DMS 273 (cell line): ENCODE measurements at regions not wholly inside any gene's neighbourhood (a gene's known extent, or its start where the extent isn't known, plus 50 kb on each side); places are given as distances from the start of the nearest gene placed in this dataset.

Experiments used
- DNase-seq: peaks from one replicate; lab custom pipeline; 2025; ENCODE audit not compliant: unreplicated experiment; lab: John Stamatoyannopoulos, UW

- no peak for DNase-seq
Measured at GRCh38 chr5:38101897-38102296, 156.5 kb upstream of the EGFLAM start.

- no peak for DNase-seq
Measured at GRCh38 chr5:38099205-38100168, 158.9 kb upstream of the EGFLAM start.

GRCh38 chr5:38094889-38095288 is 163.5 kb upstream of the EGFLAM start:
- no peak for DNase-seq

- no peak for DNase-seq
Measured at GRCh38 chr5:38093855-38094254, 164.5 kb upstream of the EGFLAM start.

GRCh38 chr5:38086777-38087176 is 171.6 kb upstream of the EGFLAM start:
- DNase-seq, result no peak

GRCh38 chr5:38079620-38080402 is 178.5 kb upstream of the EGFLAM start:
- DNase-seq, result no peak

GRCh38 chr5:38078161-38078560 is 180.2 kb upstream of the EGFLAM start:
- no peak for DNase-seq

- DNase-seq, result no peak
Measured at GRCh38 chr5:38077652-38078051, 180.7 kb upstream of the EGFLAM start.

GRCh38 chr5:38071831-38072694 is 186.3 kb upstream of the EGFLAM start:
- DNase-seq, result peak; percentile 15

GRCh38 chr5:38070304-38070950 is 187.9 kb upstream of the EGFLAM start:
- no peak for DNase-seq

- peak; percentile 79 for DNase-seq
Measured at GRCh38 chr5:38069360-38069759, 189.0 kb upstream of the EGFLAM start.

- no peak for DNase-seq
Measured at GRCh38 chr5:38060354-38060753, 198.0 kb upstream of the EGFLAM start.

- DNase-seq, result no peak
Measured at GRCh38 chr5:38059876-38060275, 198.5 kb upstream of the EGFLAM start.

- DNase-seq, result no peak
Measured at GRCh38 chr5:38051711-38052511, 206.4 kb upstream of the EGFLAM start.

- DNase-seq, result no peak
Measured at GRCh38 chr5:38048400-38048799, 208.6 kb upstream of the GDNF start.

- no peak for DNase-seq
Measured at GRCh38 chr5:38046103-38046502, 206.3 kb upstream of the GDNF start.

GRCh38 chr5:38045446-38045845 is 205.6 kb upstream of the GDNF start:
- no peak for DNase-seq

- DNase-seq, result no peak
Measured at GRCh38 chr5:38039826-38040225, 200.0 kb upstream of the GDNF start.

- no peak for DNase-seq
Measured at GRCh38 chr5:38039091-38039490, 199.2 kb upstream of the GDNF start.

- DNase-seq, result no peak
Measured at GRCh38 chr5:38036765-38037164, 196.9 kb upstream of the GDNF start.
